ENCODE measurements at regions not wholly inside any gene's neighbourhood (a gene's known extent, or its start where the extent isn't known, plus 50 kb on each side); places are given as distances from the start of the nearest gene placed in this dataset.

DNA sequence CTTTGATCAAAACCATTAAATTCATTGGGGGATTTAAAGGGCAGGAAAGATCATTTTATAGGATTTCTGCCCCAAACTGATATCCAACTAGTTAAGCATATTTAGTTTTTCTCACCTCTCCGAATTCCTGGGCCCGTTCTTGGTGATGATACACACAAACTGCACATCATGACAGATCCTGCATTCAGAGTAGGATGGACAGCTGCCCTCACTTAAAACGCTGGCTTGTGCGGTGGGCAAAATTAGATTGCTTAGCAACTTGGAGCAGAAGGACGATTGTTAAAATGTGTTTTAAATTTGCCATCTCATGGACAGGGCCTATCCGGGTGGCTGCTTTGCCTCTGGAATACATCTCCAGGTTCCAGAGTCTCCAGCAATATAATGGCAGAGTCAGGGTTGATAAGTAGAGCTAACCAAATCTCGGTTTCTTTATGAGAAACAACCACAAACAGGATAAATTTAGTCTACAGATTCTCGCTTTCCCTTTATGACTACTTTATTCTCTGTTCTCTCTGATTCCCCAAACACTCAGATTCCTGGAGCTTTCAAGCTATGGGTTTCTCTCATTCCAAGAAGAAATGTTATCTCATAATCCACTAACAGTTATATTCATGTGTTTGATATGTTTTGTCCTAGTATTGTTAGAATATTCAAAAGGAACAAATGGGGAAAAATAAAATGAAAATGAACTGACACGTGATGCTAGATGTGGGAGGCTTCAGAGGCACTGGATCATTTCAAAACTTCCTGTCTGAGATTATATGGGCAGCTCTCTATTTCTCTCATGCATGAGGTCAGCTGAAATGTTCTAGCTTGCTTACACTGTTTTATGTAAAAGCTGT lies 1014.1 kb upstream of the SEMA6D start:
- no peak overlapping the region for H3K4me3 ChIP-seq (ENCODE audit: low read length)
- no peaks in the 10 kb centered on the region for H3K9me2 ChIP-seq (replicated peaks; ENCODE audit: control insufficient read depth, low read length)
- H3K27me3 ChIP-seq (ENCODE audit: control insufficient read depth, low read length): no peaks in the 10 kb centered on the region
- no peak overlapping the region for H3K4me2 ChIP-seq (ENCODE audit: low read length)
- no peaks in the 10 kb centered on the region for H3K4me1 ChIP-seq (ENCODE audit: control insufficient read depth, low read length)
- H3K36me3 ChIP-seq (ENCODE audit: control insufficient read depth, low read length): no peaks in the 10 kb centered on the region
- H3K79me2 ChIP-seq (ENCODE audit: control insufficient read depth, low read length): no peaks in the 10 kb centered on the region
- H3K9me3 ChIP-seq (ENCODE audit: control insufficient read depth, insufficient read depth, low read length): no peaks in the 10 kb centered on the region
- H3F3A ChIP-seq (ENCODE audit: control insufficient read depth, insufficient read depth): no peaks in the 10 kb centered on the region
- TF ChIP-seq, protein P1, sequence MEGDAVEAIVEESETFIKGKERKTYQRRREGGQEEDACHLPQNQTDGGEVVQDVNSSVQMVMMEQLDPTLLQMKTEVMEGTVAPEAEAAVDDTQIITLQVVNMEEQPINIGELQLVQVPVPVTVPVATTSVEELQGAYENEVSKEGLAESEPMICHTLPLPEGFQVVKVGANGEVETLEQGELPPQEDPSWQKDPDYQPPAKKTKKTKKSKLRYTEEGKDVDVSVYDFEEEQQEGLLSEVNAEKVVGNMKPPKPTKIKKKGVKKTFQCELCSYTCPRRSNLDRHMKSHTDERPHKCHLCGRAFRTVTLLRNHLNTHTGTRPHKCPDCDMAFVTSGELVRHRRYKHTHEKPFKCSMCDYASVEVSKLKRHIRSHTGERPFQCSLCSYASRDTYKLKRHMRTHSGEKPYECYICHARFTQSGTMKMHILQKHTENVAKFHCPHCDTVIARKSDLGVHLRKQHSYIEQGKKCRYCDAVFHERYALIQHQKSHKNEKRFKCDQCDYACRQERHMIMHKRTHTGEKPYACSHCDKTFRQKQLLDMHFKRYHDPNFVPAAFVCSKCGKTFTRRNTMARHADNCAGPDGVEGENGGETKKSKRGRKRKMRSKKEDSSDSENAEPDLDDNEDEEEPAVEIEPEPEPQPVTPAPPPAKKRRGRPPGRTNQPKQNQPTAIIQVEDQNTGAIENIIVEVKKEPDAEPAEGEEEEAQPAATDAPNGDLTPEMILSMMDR (IDR thresholded peaks at IDR 0.05; ENCODE audit: low read depth, low read length, poor library complexity, severe bottlenecking): no peak
- no peak for TF ChIP-seq EZH2phosphoT487 (IDR thresholded peaks at IDR 0.05; ENCODE audit: borderline replicate concordance, low read length)
- H3K27ac ChIP-seq (ENCODE audit: low read depth, low read length): no peak overlapping the region
- H4K20me1 ChIP-seq (ENCODE audit: control insufficient read depth, insufficient read depth, low read depth, low read length): no peaks in the 10 kb centered on the region

DNA sequence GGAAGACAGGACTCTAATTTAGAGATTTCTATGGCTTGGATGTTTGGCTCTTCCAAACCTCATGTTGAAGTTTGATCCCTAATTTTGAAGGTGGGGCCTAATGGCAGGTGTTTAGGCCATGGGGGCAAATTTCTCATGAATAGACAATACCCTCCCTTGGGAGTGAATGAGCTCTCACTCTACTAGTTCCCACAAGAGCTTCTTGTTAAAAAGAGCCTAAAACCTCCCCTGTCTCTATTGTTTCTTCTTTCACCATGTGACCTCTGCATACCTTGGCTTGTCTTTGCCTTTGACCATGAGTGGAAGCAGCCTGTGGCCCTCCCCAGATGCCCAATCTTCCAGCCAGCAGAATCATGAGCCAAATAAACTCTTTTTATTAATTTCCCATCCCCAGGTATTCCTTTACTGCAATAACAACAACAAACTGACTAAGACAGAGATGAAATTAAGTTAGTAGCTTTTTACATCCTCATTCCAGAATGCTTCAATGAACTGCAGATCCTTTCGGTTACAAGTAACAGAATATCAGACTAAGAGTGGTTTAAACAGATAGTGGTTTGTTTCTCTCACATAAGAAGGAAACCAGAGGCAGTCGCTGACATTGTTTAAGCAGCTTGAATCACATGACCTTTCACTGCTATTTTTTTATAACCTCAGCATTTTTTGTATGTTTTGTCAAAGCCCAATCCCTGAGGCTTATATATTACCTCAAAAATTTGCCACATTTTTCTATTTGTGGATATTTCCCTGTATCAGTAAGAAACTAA lies 1013.3 kb upstream of the SEMA6D start:
- Histone ChIP-seq H3K4me2 (ENCODE audit: low read length) (no peak overlapping the region), H3K4me3 (ENCODE audit: low read length) (no peak overlapping the region), H3K4me1 (ENCODE audit: control insufficient read depth, low read length) (no peaks in the 10 kb centered on the region)

DNA sequence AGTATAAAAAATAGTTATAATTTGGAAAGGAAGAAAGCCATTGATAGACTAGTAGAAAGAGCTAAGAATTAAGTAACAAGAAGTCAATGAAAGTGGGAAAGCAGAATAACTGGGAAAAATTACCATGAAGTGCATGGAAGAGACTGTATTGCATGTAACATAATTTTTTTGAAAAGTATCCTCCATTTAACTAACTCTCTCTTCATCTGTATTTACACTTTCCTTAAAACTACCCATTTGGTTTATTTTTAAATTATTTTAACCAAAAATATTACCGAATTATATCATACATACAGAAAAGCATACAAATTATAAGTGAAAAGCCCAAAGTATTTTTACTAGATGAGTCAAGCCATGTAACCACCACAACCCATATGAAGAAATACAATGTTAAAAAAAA lies 1009.9 kb upstream of the SEMA6D start:
- H3K4me1 ChIP-seq (ENCODE audit: control insufficient read depth, low read length): no peaks in the 10 kb centered on the region
- H3K36me3 ChIP-seq (ENCODE audit: control insufficient read depth, low read length): no peaks in the 10 kb centered on the region
- no peak overlapping the region for H3K4me2 ChIP-seq (ENCODE audit: low read length)
- no peaks in the 10 kb centered on the region for H3K9me3 ChIP-seq (ENCODE audit: control insufficient read depth, insufficient read depth, low read length)
- H3F3A ChIP-seq (ENCODE audit: control insufficient read depth, insufficient read depth): no peaks in the 10 kb centered on the region
- H3K27me3 ChIP-seq (ENCODE audit: control insufficient read depth, low read length): no peaks in the 10 kb centered on the region
- H4K20me1 ChIP-seq (ENCODE audit: control insufficient read depth, insufficient read depth, low read depth, low read length): no peaks in the 10 kb centered on the region
- TF ChIP-seq EZH2phosphoT487 (IDR thresholded peaks at IDR 0.05; ENCODE audit: borderline replicate concordance, low read length): no peak
- TF ChIP-seq, protein P1 (IDR thresholded peaks at IDR 0.05; ENCODE audit: low read depth, low read length, poor library complexity, severe bottlenecking): no peak
- no peaks in the 10 kb centered on the region for H3K9me2 ChIP-seq (replicated peaks; ENCODE audit: control insufficient read depth, low read length)
- H3K4me3 ChIP-seq (ENCODE audit: low read length): no peak overlapping the region
- no peaks in the 10 kb centered on the region for H3K79me2 ChIP-seq (ENCODE audit: control insufficient read depth, low read length)
- H3K27ac ChIP-seq (ENCODE audit: low read depth, low read length): no peak overlapping the region

More for the DNA sequence above, 1013.3 kb upstream of the SEMA6D start:
- no peaks in the 10 kb centered on the region for H3K9me3 ChIP-seq (ENCODE audit: control insufficient read depth, insufficient read depth, low read length)
- no peak overlapping the region for H3K27ac ChIP-seq (ENCODE audit: low read depth, low read length)
- H3K27me3 ChIP-seq (ENCODE audit: control insufficient read depth, low read length): no peaks in the 10 kb centered on the region
- H4K20me1 ChIP-seq (ENCODE audit: control insufficient read depth, insufficient read depth, low read depth, low read length): no peaks in the 10 kb centered on the region
- no peaks in the 10 kb centered on the region for H3K36me3 ChIP-seq (ENCODE audit: control insufficient read depth, low read length)
- no peaks in the 10 kb centered on the region for H3K79me2 ChIP-seq (ENCODE audit: control insufficient read depth, low read length)
- TF ChIP-seq EZH2phosphoT487 (IDR thresholded peaks at IDR 0.05; ENCODE audit: borderline replicate concordance, low read length): no peak
- no peaks in the 10 kb centered on the region for H3F3A ChIP-seq (ENCODE audit: control insufficient read depth, insufficient read depth)
- H3K9me2 ChIP-seq (replicated peaks; ENCODE audit: control insufficient read depth, low read length): no peaks in the 10 kb centered on the region

DNA sequence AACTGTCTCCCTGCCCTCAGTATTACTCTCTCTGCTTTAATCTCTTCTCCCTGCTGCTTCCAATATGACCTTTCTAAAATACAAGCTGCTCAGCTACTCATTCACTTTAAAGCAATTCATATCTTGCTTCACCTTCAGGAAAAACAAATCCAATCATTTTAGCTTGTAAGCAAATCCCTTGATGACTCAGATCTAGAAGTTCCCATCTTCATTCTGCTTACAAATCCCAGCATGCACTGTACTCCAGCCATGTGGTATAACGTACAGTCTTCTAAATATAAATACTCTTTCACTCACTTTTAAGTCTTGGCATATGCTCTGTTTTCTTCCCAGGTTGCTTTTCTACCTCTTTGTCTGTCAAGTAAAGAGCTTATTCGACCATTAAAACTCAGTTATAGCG lies 1009.1 kb upstream of the SEMA6D start:
- TF ChIP-seq, protein P1 (IDR thresholded peaks at IDR 0.05; ENCODE audit: low read depth, low read length, poor library complexity, severe bottlenecking): no peak
- no peak for TF ChIP-seq EZH2phosphoT487 (IDR thresholded peaks at IDR 0.05; ENCODE audit: borderline replicate concordance, low read length)
- H3F3A ChIP-seq (ENCODE audit: control insufficient read depth, insufficient read depth): no peaks in the 10 kb centered on the region

More for the DNA sequence above, 1009.1 kb upstream of the SEMA6D start:
- Histone ChIP-seq H3K27ac (ENCODE audit: low read depth, low read length) (no peak overlapping the region), H3K9me2 (replicated peaks; ENCODE audit: control insufficient read depth, low read length) (no peaks in the 10 kb centered on the region), H3K4me3 (ENCODE audit: low read length) (no peak overlapping the region), H3K79me2 (ENCODE audit: control insufficient read depth, low read length) (no peaks in the 10 kb centered on the region), H3K4me1 (ENCODE audit: control insufficient read depth, low read length) (no peaks in the 10 kb centered on the region), H3K4me2 (ENCODE audit: low read length) (no peak overlapping the region), H3K27me3 (ENCODE audit: control insufficient read depth, low read length) (no peaks in the 10 kb centered on the region), H3K9me3 (ENCODE audit: control insufficient read depth, insufficient read depth, low read length) (no peaks in the 10 kb centered on the region), H4K20me1 (ENCODE audit: control insufficient read depth, insufficient read depth, low read depth, low read length) (no peaks in the 10 kb centered on the region), H3K36me3 (ENCODE audit: control insufficient read depth, low read length) (no peaks in the 10 kb centered on the region)
